Nephron progenitor cell (in vitro differentiated cells): ENCODE measurements at regions not wholly inside any gene's neighbourhood (a gene's known extent, or its start where the extent isn't known, plus 50 kb on each side); places are given as distances from the start of the nearest gene placed in this dataset.

Experiments used
- DNase-seq: peaks from one replicate; pipeline ENCODE4 v3.0.0; 2021
- H3K27ac Mint-ChIP-seq: 2 replicates; pipeline ENCODE4 v1.8.0; 2021; ENCODE audit warnings: mild to moderate bottlenecking, moderate library complexity, mixed read lengths
- H3K27me3 Mint-ChIP-seq: 2 replicates; pipeline ENCODE4 v1.8.0; 2021; ENCODE audit warnings: mild to moderate bottlenecking, low read depth, mixed read lengths; ENCODE audit not compliant: poor library complexity
- H3K36me3 Mint-ChIP-seq: 2 replicates; pipeline ENCODE4 v1.8.0; 2021; ENCODE audit warnings: low read depth, mixed read lengths
- H3K4me1 Mint-ChIP-seq: 2 replicates; pipeline ENCODE4 v1.8.0; 2021; ENCODE audit warnings: mixed read lengths
- H3K4me3 Mint-ChIP-seq: 2 replicates; pipeline ENCODE4 v1.8.0; 2021; ENCODE audit warnings: mild to moderate bottlenecking, moderate library complexity, mixed read lengths
- H3K9me3 Mint-ChIP-seq: 2 replicates; pipeline ENCODE4 v1.8.0; 2021; ENCODE audit warnings: mild to moderate bottlenecking, moderate library complexity, mixed read lengths
- CTCF ChIP-seq: fragments of 200-600 bp; sonication (generic); IDR thresholded peaks from 2 replicates; pipeline ENCODE4 v1.5.0; 2021; ENCODE audit warnings: antibody characterized with exemption

GRCh38 chr2:83042053-83042452, 1417.0 kb downstream of the SUCLG1 start:
- Mint-ChIP-seq H3K36me3 (no peaks in the 10 kb centered on the region), H3K9me3 (no peaks in the 10 kb centered on the region), H3K27ac (no peak overlapping the region), H3K27me3 (no peaks in the 10 kb centered on the region), H3K4me3 (no peak overlapping the region), H3K4me1 (no peaks in the 10 kb centered on the region)
- TF ChIP-seq CTCF, result no peak
- DNase-seq, result no peak

GRCh38 chr2:83022631-83023210, 1436.4 kb downstream of the SUCLG1 start:
- Mint-ChIP-seq H3K4me1 (no peaks in the 10 kb centered on the region), H3K27ac (no peak overlapping the region), H3K4me3 (no peak overlapping the region)

GRCh38 chr2:83017366-83018090, 1441.6 kb downstream of the SUCLG1 start:
- no peak overlapping the region for H3K4me3 Mint-ChIP-seq
- H3K36me3 Mint-ChIP-seq, result no peaks in the 10 kb centered on the region
- H3K27me3 Mint-ChIP-seq, result peaks cover 8% of the 10 kb centered on the region
- H3K4me1 Mint-ChIP-seq, result no peaks in the 10 kb centered on the region
- no peak overlapping the region for H3K27ac Mint-ChIP-seq
- no peak for DNase-seq
- no peaks in the 10 kb centered on the region for H3K9me3 Mint-ChIP-seq
- TF ChIP-seq CTCF, result no peak

More at GRCh38 chr2:83022631-83023210, 1436.4 kb downstream of the SUCLG1 start:
- Mint-ChIP-seq H3K27me3 (peaks cover 3% of the 10 kb centered on the region), H3K36me3 (no peaks in the 10 kb centered on the region), H3K9me3 (no peaks in the 10 kb centered on the region)
- no peak for TF ChIP-seq CTCF
- no peak for DNase-seq

DNA sequence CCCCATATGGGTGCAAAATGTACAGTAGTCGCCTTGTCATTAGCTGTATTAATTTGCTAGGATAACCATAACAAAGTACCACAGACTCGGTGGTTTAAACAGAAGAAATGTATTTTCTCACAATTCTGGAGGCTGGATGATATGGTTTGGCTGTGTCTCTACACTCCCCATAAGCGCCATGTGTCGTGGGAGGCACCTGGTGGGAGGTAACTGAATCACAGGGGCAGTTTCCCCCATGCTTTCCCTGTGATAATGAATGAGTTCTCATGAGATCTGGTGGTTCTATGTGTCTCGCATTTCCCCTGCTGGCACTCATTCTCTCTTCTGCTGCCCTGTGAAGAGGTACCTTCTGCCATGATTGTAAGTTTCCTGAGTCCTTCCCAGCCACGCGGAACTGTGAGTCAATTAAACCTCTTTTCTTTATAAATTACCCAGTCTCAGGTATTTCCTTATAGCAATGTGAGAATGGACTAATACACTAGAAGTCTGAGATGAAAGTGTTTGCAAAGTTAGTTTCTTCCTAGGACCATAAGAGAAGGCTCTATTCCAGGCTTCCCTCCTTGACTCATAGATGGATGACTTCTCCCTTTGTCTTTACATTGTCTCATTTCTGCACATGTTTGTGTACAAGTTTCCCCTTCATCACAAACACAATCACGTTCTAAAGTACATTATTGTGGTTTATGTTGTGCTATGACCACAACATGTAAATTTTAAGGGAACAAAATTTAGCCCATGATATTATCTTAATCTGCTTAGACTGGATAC, 1442.6 kb downstream of the SUCLG1 start:
- Mint-ChIP-seq H3K27ac (no peak overlapping the region), H3K9me3 (no peaks in the 10 kb centered on the region), H3K27me3 (peaks cover 8% of the 10 kb centered on the region), H3K4me3 (no peak overlapping the region), H3K36me3 (no peaks in the 10 kb centered on the region), H3K4me1 (no peaks in the 10 kb centered on the region)
- DNase-seq, result no peak
- no peak for TF ChIP-seq CTCF

DNA sequence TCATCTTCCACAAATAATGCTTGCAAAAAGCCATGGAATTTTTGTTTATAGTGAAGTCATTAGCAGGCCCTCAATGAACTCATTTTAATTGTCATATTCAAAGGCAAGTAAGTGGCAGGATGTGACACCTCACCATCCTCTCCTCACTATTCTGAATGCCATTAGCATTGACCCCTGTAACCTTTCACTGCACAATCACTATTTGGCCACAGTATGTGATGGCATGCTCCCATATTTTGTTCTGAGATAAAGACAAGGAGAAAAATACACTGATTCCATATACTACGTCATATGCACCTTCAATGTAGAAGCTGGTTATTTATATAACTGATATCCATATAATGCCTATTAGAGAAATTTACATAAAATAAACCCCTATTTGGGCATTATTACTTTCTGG, 1443.2 kb downstream of the SUCLG1 start:
- Mint-ChIP-seq H3K9me3 (peaks cover 5% of the 10 kb centered on the region), H3K36me3 (no peaks in the 10 kb centered on the region), H3K4me3 (no peak overlapping the region), H3K4me1 (no peaks in the 10 kb centered on the region), H3K27me3 (peaks cover 8% of the 10 kb centered on the region), H3K27ac (no peak overlapping the region)
- TF ChIP-seq CTCF, result no peak
- DNase-seq, result no peak
